NCI-H2196 treated with DMSO at 0.1 percent for 48 hours (cell line): ENCODE measurements at regions not wholly inside any gene's neighbourhood (a gene's known extent, or its start where the extent isn't known, plus 50 kb on each side); places are given as distances from the start of the nearest gene placed in this dataset.

Source experiments
- DNase-seq: peaks from one replicate; lab custom pipeline; 2025; ENCODE audit not compliant: unreplicated experiment; lab: John Stamatoyannopoulos, UW

DNA sequence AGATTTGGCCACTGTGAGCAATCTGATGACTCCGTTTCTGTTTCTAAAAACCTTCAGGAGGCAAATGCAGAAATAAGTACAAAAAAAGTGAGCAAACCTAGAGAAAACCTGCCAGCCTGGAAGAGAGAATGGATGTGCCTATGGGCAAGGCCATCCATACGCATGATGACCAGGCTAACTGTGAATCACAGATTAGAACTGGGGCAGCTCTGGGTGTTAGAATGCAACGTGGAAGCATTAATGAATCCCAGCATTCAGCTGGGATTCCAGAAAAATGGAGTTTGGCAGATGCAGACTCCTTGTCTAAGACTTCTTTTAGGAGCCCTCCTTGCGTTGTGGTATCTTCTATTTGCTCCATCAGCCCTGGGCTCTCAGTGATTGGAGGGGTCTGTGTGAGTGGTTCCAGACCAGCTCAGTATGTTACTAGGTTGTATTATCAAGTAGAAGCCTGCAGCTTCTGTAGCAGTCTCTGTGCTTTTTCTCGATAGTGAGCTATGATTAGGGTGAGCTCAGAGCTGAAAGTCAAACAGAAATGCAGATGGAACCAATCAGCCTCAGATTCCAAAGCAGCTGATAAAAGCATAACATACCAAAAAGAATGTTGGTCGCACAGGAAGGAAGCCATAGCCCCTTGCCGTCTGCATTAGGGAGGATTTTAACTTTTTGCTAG, 154.0 kb downstream of the PSMG1 start:
- no peak for DNase-seq

DNA sequence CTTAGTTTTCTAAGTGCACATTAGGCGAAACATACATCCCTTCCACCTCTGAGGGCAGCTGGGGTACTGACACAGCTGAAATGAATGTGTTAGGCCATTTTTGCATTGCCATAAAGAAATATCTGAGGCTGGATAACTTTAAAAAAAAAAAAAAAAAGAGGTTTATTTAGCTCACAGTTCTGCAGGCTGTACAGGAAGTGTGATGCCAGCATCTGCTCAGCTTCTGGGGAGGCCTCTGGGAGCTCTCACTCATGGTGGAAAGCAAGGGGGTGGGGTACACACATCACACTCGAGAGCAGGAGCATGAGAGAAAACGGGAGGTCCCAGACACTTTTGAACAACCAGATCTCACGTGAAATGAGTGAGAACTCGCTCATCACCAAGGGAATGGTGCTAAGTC, 158.1 kb downstream of the PSMG1 start:
- DNase-seq = no peak

- no peak for DNase-seq
These were observed 158.7 kb downstream of the PSMG1 start for GRCh38 chr21:39024538-39024937.

DNA sequence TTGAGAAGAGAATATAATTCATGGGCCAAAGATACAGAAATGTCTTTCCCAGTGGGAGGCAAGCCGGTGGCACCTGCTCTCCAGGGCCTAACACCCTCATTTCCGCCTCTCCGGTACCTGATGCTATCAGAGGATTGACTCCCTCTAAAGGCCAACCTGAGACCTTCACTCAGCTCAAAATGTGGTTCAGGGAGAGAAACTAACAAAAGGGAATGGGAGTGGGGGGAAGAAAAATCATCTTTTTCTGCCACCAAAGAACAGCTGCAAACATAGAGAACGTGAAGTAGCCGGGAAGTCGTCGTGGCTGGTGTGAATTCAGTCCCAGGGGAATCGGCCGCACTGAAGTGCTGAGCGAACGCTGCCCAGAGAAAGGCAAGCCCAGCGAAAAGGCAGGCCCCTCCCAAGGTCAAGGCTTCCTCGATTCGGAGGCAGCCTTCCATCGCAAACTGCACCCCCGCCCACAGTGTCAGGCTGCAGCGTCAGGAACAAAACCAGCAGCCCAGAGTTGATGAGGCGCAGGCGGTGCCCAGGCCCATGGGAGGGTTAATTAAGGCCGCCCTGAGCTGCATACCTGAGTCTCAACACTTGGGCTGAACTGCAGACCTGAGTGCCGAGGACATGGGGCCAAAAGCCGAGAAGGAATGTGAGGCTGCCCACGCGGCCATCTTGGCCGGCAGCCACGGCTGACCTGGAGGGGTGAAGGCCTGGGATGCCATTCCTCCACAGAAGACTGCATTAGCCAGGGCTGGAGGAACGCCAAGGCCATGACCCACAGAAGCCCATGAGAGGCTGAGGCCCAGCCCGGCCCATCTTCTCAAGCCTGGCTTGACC, 160.2 kb downstream of the PSMG1 start:
- peak; percentile 87 for DNase-seq

GRCh38 chr21:39022466-39022862, 160.8 kb downstream of the PSMG1 start:
- DNase-seq = peak; percentile 87

- DNase-seq = no peak
These were observed 161.2 kb downstream of the PSMG1 start for GRCh38 chr21:39022035-39022434.

- no peak for DNase-seq
These were observed 161.8 kb downstream of the PSMG1 start for GRCh38 chr21:39021478-39021832.

DNA sequence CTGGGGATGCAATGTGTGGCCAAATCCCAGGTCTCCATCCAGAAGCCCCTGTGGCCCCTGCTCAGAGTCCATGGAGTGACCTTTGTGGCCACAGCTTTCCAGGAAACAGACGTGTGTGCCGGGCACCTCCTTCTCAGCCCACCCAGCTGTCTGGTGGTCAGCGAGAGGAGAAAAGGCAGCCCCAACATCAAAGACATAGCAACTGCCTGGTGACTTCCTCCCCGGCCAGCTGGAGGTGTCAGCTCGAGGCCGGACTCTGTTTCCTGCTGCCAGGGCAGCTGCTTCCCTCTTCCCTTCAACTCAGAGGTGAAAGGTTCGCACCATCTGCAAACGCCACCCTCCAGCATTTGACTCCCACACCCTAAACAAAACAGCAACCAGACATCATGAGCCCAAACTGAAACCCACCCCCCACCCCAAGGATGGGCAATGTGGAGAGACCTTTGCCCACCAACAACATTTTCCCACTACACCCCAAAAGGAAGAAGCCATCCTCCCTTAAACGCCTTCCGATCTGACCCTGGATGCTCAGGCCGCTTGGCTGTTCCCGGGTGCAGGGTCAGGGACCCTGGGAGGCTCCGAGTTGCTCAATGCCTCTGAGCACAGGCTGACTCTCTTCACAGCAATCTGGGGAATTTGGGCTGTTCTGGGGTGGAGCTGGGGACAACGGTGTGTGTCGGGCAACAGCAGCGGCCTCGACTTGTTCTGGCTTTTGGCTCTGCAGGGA, 162.3 kb downstream of the PSMG1 start:
- no peak for DNase-seq

DNA sequence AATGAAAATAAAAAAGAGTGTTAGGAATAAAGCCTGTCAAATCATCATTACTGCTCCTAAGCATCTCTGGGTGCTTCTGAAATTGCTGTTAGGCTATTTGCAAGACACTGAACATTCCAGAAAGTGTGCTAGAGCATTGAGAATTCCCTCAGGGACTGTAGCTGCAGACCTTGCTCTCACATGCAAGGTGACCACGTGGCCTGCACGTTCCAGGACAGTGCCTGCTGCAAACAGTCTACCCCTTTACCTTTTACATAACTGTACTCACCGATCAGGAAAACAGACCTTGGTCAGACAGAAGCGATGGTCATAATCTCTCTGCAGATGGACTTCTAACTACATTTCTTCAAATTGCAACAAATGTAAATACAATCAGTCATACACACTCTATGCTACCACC, 164.5 kb downstream of the PSMG1 start:
- DNase-seq = no peak

- no peak for DNase-seq
These were observed 166.4 kb downstream of the PSMG1 start for GRCh38 chr21:39016740-39017315.

- DNase-seq = no peak
These were observed 168.5 kb downstream of the PSMG1 start for GRCh38 chr21:39014747-39015146.

GRCh38 chr21:39012326-39013230, 170.7 kb downstream of the PSMG1 start:
- DNase-seq = no peak

- DNase-seq = no peak
These were observed 171.3 kb downstream of the PSMG1 start for GRCh38 chr21:39011911-39012310.

GRCh38 chr21:39010629-39011404, 172.4 kb downstream of the PSMG1 start:
- no peak for DNase-seq

DNA sequence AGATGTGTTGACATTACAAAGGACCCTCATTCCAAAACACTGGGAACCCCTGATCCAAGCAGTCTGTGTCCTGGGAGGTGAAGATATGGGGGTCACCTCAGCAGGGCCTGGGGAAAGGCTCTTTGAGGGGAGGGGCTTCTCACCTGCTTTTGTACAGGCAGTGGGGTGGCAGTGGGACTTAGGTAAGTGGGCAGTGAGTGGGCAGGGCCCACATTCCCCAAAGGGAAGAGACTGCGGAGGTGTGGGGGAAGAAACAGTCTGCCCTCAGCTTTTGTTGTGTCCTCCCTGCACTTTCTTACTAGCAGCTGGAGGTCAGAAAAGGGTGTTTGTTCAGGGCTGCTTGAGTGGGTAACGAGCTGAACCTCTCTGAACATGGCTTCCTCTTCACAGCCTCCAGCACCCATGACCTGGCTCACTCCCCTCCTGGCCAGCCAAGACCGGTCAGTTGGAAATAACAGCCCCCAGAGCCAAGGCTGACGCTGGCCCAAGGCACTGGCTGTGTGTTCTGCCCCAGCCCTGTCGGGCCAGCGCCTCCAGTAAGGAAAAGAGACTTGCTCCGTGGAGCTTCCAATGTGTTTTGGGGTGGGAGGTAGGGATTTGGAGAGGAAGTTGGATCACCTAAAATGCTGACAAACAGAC, 173.5 kb downstream of the PSMG1 start:
- DNase-seq = no peak

- no peak for DNase-seq
These were observed 175.3 kb downstream of the PSMG1 start for GRCh38 chr21:39007985-39008384.

- no peak for DNase-seq
These were observed 175.7 kb downstream of the PSMG1 start for GRCh38 chr21:39007532-39007931.

- no peak for DNase-seq
These were observed 176.5 kb downstream of the PSMG1 start for GRCh38 chr21:39006571-39007311.

DNA sequence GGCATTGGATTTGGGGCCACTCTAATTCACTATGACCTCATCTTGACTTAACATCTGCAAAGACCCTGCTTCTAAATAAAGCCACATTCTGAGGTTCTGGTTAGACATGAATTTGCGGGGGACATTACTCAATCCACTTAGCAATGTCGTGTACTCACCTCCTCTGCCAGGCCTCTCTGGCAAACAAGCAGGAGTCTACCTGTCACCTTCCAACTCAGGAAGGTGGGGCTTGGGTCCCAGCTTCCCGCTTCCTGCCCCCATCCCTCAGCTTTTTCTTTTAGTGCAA, 177.8 kb downstream of the PSMG1 start:
- no peak for DNase-seq
